ENCODE measurements at regions not wholly inside any gene's neighbourhood (a gene's known extent, or its start where the extent isn't known, plus 50 kb on each side); places are given as distances from the start of the nearest gene placed in this dataset.

DNA sequence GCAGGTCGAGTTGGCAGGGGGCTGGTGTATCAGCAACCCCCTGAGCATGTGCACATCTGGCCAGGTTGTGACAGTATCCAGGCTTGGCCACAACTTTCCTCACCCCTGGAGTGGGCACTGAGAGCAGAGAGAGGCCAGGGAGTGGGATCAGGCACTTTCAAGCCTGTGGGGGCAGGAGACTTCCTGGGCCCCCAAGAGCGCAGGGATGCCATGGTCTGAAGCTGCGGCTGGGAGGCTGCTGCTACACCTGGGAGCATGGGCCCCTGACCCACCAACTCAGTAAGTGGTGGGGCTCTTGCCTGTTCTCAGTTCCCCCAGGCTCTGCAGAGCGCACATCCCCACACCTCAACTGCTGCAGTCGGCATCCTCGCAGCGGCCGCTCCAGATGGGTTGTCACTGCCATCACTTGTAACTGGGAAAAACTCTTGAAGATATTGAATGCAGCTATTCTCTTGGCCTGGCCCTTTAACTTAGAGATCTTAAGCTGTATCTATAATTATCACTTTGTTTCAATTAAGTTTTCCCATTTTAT lies 245.4 kb upstream of the SLITRK1 start:
- TF ChIP-seq, protein P1, sequence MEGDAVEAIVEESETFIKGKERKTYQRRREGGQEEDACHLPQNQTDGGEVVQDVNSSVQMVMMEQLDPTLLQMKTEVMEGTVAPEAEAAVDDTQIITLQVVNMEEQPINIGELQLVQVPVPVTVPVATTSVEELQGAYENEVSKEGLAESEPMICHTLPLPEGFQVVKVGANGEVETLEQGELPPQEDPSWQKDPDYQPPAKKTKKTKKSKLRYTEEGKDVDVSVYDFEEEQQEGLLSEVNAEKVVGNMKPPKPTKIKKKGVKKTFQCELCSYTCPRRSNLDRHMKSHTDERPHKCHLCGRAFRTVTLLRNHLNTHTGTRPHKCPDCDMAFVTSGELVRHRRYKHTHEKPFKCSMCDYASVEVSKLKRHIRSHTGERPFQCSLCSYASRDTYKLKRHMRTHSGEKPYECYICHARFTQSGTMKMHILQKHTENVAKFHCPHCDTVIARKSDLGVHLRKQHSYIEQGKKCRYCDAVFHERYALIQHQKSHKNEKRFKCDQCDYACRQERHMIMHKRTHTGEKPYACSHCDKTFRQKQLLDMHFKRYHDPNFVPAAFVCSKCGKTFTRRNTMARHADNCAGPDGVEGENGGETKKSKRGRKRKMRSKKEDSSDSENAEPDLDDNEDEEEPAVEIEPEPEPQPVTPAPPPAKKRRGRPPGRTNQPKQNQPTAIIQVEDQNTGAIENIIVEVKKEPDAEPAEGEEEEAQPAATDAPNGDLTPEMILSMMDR (conservative IDR thresholded peaks at IDR 0.05 in 1 of 2, IDR thresholded peaks at IDR 0.05 in 1 of 2; ENCODE audit: low read depth in 1 of 2, low read length in 2 of 2): no peak
- TF ChIP-seq EZH2 (IDR thresholded peaks at IDR 0.05; ENCODE audit: low read length, missing control alignments): no peak
